ENCODE measurements at regions not wholly inside any gene's neighbourhood (a gene's known extent, or its start where the extent isn't known, plus 50 kb on each side); places are given as distances from the start of the nearest gene placed in this dataset.

GRCh38 chr3:127493924-127494646 lies 96.4 kb downstream of the TPRA1 start:
- WGBS (ENCODE audit: low lambda C conversion rate), result 13% methylated on average over 4 of the region's 4 CpGs
- Histone ChIP-seq H2AFZ (ENCODE audit: low read depth) (no peak overlapping the region), H3K4me2 (no peak overlapping the region), H4K20me1 (ENCODE audit: insufficient read depth) (no peaks in the 10 kb centered on the region), H3F3A (replicated peaks; ENCODE audit: insufficient read depth) (no peaks in the 10 kb centered on the region), H3K9ac (no peak overlapping the region), H3K4me3 (ENCODE audit: low read depth in 2 of 2, low read length in 1 of 2) (no peak overlapping the region), H3K36me3 (replicated peaks in 1 of 2; ENCODE audit: control insufficient read depth in 1 of 2, insufficient read depth in 2 of 2, low read length in 1 of 2) (no peaks in the 10 kb centered on the region), H3K9me2 (no peaks in the 10 kb centered on the region), H3K9me3 (no peaks in the 10 kb centered on the region), H3K27me3 (ENCODE audit: insufficient read depth) (no peaks in the 10 kb centered on the region), H3K27ac (ENCODE audit: low read depth in 2 of 2, low read length in 1 of 2) (no peak overlapping the region), H3K4me1 (ENCODE audit: control insufficient read depth in 1 of 2, insufficient read depth in 2 of 2, low read depth in 1 of 2, low read length in 1 of 2) (no peaks in the 10 kb centered on the region), H3K79me2 (ENCODE audit: insufficient read depth) (no peaks in the 10 kb centered on the region)
- DNase-seq, result no peak
- ChIA-PET CTCF (no interaction called here), POLR2A (no interaction called here)
- no peak for TF ChIP-seq YY1 (IDR thresholded peaks at IDR 0.05; ENCODE audit: low read depth)
- TF ChIP-seq FOXM1 (IDR thresholded peaks at IDR 0.05; ENCODE audit: low read depth), result no peak
- TF ChIP-seq EZH2phosphoT487 (IDR thresholded peaks at IDR 0.05; ENCODE audit: borderline replicate concordance, low read depth), result no peak
- TF ChIP-seq EP300 (IDR thresholded peaks at IDR 0.05; ENCODE audit: borderline replicate concordance in 1 of 2, low read depth in 1 of 2, low read length in 1 of 2), result no peak
- no peak for TF ChIP-seq PBX3 (IDR thresholded peaks at IDR 0.05)

GRCh38 chr3:127492426-127492825 lies 98.1 kb downstream of the TPRA1 start:
- WGBS (ENCODE audit: low lambda C conversion rate), result 28% methylated on average over 2 of the region's 2 CpGs
- H3K9me3 ChIP-seq, result no peaks in the 10 kb centered on the region
- CTCF ChIA-PET, result no interaction called here
- H2AFZ ChIP-seq (ENCODE audit: low read depth), result no peak overlapping the region
- no peaks in the 10 kb centered on the region for H3K4me1 ChIP-seq (ENCODE audit: control insufficient read depth in 1 of 2, insufficient read depth in 2 of 2, low read depth in 1 of 2, low read length in 1 of 2)
- H3K4me2 ChIP-seq, result no peak overlapping the region
- no peaks in the 10 kb centered on the region for H3K9me2 ChIP-seq
- no peaks in the 10 kb centered on the region for H3K79me2 ChIP-seq (ENCODE audit: insufficient read depth)
- H3K27me3 ChIP-seq (ENCODE audit: insufficient read depth), result no peaks in the 10 kb centered on the region
- no peaks in the 10 kb centered on the region for H3F3A ChIP-seq (replicated peaks; ENCODE audit: insufficient read depth)
- no peak overlapping the region for H3K4me3 ChIP-seq (ENCODE audit: low read depth in 2 of 2, low read length in 1 of 2)
- no peak for DNase-seq
- POLR2A ChIA-PET, result no interaction called here
- no peak overlapping the region for H3K9ac ChIP-seq
- no peaks in the 10 kb centered on the region for H4K20me1 ChIP-seq (ENCODE audit: insufficient read depth)
- no peak overlapping the region for H3K27ac ChIP-seq (ENCODE audit: low read depth in 2 of 2, low read length in 1 of 2)
- H3K36me3 ChIP-seq (replicated peaks in 1 of 2; ENCODE audit: control insufficient read depth in 1 of 2, insufficient read depth in 2 of 2, low read length in 1 of 2), result no peaks in the 10 kb centered on the region
- no peak for TF ChIP-seq NRF1 (IDR thresholded peaks at IDR 0.05; ENCODE audit: low read depth, low read length)
- no peak for TF ChIP-seq USF1 (IDR thresholded peaks at IDR 0.05; ENCODE audit: borderline replicate concordance, low read depth)
- TF ChIP-seq REST (IDR thresholded peaks at IDR 0.05; ENCODE audit: low read depth, low read length), result no peak
- TF ChIP-seq FOSL2 (IDR thresholded peaks at IDR 0.05; ENCODE audit: borderline replicate concordance, low read depth), result no peak
- TF ChIP-seq IRF3 (IDR thresholded peaks at IDR 0.05; ENCODE audit: low read depth, low read length), result no peak
- no peak for TF ChIP-seq RAD21 (IDR thresholded peaks at IDR 0.05; ENCODE audit: low read length)
- TF ChIP-seq JUND (IDR thresholded peaks at IDR 0.05), result no peak
- no peak for TF ChIP-seq GABPA (IDR thresholded peaks at IDR 0.05; ENCODE audit: low read depth)
- no peak for TF ChIP-seq MXI1 (IDR thresholded peaks at IDR 0.05; ENCODE audit: low read depth, low read length)

All from SK-N-SH (cell line).